Right renal pelvis (tissue), 4 donors: ENCODE measurements at regions not wholly inside any gene's neighbourhood (a gene's known extent, or its start where the extent isn't known, plus 50 kb on each side); places are given as distances from the start of the nearest gene placed in this dataset.
"Not testable (repeated sequence)": the region's sequence is repeated elsewhere in the genome, so short reads cannot be mapped to it uniquely, and the experiment has no call there.

Experiments used
- DNase-seq, 4 donors: peaks; one replicate each; pipeline ENCODE4 v3.0.0-alpha.2; 2013; ENCODE audit warnings: low read depth in 4 of 4, low spot score in 3 of 4, missing footprints in 1 of 4

DNA sequence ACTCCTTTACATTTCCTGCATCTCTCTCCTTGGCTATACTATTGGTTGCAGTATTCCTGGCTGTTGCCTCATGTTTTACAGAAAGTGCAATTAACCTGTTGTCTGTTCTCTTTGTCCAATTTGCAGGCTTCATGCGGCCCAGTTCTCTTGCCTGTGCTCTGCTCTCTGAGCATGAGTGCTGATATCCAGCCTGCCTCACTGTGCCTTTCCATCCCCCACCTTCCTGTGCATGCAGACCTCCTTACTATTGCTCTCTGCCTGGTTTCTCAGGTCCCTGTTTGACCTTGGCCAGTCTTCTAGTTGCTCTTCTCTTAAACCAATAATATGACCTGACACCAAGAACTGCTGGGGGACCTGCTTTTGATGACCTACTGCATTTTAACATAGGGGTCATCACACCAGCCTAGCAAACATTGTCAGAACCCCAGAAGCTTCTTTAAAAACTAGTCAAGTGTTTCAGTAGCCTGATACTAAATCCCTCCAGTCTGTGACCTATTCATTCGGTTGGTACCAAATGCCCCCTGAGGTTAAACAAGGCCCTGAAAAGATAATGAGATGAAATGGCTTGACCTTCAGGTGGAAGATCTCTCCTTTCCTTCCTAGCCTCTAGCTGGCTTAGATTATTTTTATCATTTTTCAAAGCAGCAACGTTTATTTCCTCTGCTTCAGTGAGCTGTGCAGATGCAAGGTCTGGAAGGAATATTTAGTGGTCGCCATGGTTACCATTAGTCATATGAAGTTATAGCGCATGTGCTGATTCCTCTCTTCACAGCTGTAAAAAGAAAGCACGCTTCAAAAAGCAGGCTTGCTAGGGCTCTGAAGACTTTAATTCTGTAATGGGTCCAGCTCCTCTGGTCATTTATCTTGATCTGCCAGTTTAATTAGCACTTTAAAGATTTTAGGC lies 216.5 kb downstream of the PHLDA1 start:
- DNase-seq: peak; percentile 58 to 71 (median 68)

DNA sequence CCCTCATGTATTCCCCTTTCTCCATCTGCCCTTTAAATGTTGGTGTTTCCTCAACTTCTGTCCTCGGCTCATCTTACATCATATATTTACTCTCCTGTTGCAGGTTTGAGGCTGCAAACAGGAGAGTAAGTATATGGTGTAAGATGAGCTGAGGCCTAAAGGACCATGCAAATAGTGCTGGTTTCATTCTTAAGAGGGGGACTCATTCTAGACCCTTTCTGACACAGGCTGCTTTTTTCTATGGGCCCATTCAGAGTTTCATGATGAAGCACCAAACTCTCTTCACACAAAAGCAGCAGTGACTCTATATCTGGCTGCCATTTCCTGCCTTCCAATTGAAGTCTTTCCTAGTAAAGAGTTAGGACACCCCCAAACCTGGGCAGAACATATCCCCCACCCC lies 218.5 kb downstream of the PHLDA1 start:
- no peak for DNase-seq

DNA sequence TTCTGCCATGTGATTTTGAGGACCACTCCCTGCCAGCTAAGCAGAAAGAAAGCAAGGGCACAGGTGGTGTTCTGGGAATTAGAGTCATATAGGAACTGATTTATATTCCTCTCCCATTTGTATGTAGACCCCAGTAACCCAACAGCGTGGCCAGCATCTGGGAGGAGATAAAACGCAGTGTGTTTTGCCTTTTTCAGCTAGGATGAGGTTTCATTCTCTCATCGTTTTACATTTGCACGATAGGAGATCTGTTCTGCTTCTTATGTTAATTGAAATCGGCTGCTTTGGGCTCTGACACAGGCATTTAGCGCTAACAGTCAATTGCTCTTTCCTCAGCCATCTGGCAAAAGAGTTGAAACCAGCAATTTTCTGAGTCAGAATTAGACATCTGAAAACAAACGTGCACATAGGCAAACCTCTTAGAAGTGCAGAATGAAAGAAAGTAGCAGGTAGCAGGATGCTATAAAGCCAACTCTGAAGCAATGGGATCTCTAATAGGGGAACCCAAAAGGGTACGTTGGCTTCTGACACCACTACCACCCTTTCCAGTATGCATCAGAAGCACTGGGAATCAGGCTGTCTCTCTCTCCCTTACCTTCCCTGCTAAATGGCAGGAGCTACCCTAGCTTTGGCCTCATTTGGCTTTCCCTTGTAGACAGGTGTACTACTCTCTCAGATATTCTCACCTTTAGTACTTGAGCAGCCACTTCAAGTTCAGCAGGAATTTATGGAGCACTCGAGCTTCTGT lies 219.1 kb downstream of the PHLDA1 start:
- no peak for DNase-seq

DNA sequence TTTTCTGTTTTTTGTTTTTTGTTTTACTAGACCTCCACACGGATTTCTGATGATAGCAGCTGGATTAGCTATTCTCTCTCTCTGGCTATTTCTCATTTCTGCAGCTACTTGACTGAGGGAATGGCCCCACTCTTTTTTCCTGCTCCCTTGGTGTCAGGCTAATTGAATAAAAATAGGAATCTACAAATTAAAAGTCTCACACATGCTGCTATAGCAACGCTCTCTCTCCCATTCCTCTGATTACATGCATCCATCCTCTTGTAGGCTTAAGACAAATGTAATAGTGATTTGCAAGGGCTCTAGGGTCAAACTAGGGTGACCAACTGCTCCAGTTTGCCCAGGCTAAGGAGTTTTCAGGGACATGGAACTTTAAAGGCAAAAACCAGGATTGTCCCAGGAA lies 221.8 kb downstream of the PHLDA1 start:
- DNase-seq: no peak

DNA sequence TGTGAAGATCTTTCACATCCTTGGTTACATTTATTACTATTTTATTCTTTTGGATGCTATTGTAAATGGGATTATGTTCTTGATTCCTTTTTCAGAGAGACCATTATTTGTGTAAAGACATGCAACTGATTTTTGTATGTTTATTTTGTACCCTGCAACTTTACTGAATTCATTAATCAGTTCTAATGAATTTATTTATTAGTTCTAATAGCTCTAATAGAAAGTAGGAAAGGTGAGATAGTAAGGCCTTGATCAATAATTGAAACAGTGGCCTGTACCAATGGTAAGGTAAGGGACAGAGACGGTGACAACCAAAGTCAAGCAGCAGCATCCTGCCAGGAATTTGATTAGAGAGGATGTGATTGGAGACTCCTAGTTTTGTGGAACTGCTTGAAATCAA lies 224.1 kb downstream of the PHLDA1 start:
- DNase-seq: no peak

DNA sequence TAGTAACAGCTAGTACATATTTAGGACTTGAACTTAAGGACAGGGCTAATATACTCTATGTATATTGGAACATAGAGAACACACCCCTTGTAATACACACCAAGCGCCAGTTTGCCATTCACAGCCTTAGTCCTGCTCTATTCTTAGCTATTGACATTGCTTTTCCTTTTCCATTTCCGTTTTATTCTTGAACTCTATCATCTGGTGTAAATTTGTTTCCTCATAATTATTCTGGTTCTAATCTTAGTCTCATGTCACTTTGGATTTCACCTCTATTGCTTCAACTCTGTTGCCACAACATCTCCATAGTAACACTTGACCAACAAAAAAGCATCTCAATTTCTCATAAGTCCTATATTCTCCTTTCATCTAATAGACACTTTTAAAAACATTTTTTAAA lies 225.7 kb downstream of the PHLDA1 start:
- DNase-seq: no peak

DNA sequence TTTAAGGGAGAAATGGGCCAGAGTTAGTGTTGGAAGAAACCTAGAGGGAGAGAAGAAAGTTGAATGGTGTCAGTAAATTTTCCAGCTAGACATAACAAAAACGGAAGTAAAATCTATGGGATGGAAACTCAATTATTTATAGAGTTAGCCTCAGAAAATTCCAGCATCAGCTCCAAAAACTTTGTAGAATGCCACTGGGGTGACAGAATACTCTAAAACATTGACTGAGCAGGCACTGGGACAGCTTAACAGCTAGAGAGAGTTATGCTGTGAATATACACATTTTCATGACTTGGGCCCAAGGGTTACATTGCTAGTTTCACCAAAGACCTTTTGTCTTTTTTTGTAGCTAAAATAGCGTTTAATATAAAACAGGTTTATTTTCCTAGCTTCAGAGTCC lies 226.3 kb downstream of the PHLDA1 start:
- DNase-seq: no peak

DNA sequence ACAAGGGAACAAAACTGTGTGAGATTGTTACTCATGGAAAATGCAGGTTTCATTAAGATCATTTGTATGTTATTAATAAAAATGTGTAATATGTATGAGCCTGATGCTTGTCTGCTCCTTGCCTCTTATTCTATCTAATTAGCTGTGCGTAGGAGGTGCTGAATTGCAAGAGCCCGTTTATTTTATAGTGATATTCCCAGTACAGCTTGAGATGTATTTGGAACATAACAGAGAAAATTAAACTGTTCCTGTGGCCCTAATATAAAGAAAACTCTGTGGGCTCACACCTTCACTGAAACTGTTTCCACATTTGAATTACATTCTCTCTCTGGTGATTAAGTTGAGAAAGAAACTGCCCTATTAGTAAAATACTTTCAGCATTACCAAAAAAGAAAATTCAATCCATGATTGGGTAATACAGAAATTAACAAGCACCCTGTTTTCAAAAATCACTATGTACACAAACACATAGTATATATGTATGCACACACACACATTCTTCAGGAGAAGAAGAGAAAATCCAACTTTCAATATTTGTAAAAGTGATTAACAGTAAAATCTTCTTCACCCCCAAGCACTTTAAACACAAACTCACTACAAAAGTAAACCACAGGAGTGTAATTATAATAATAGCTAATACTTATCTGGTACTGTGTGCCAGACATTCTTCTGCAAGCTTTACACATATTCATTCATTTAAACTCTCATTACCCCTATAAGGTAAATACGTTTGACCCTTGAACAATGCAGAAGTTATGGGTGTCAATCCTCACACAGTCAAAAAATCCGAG lies 233.2 kb downstream of the PHLDA1 start:
- no peak for DNase-seq

DNA sequence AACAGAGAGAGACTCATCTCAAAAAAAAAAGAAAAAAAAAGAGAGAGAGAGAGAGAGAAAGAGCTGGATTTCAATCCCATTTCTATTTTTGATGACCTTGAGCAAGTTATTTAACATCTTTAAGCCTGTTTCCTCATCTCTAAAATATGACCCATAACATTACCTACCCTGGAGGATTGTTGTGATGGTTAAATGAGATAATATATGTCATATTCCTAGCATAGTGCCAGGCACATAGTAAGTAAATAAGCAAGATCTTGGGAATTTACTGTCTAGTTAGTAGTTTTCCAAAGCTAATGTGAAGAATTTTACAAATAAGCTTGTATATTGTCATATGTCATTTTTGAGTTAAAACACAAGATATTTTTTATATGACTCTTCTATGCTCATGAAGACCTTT lies 236.5 kb downstream of the PHLDA1 start:
- DNase-seq: no peak

DNA sequence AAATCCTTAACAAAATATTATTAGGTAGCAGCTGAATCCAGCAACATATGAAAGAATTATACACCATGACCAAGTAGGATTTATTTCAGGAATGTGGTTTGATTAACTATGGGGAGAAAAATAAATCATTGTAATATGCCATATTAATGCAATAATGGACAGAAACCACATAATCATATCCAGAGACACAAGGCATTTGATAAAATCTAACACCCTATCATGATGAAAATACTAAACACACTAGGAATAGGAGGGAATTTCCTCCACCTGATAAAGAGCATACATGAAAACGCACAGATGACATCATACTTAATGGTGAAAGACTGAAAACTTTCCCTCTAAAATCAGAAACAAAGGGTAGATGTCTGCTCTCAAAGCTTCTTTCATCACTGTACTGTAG lies 238.9 kb downstream of the PHLDA1 start:
- DNase-seq: no peak

DNA sequence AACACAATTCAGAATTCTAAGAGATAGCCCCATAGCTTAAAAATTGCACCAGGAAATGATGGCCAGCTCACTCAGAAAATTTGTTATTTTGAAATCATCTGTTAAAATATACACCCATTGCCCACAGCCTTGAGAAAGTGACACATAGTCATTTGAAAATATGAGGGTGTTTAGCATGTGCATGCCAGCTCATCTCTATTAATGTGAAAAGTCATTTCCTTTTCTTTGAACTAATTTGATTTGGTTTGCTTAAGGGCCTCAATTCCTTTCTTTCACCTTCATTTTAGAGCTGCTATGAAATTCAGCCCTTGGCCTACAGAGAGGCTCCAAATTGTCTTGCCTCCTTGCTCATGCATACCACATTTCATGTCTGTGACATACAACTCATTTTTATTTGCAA lies 241.4 kb downstream of the PHLDA1 start:
- no peak for DNase-seq

DNA sequence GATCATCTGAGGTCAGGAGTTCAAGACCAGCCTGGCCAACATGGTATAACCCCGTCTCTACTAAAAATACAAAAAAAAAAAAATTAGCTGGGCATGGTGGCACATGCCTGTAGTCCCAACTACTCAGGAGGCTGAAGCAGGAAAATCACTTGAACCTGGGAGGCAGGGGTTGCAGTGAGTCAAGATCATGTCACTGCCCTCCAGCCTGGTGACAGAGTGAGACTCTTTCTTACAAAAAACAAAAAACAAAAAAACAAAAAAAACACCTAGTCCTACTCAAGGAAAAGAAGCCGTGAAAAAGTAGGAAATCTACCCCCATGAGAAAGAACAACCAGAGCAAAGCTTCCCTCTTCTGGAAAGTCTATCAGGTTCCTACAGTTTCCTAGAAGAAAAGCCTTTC lies 244.4 kb downstream of the PHLDA1 start:
- not testable (repeated sequence) for DNase-seq

DNA sequence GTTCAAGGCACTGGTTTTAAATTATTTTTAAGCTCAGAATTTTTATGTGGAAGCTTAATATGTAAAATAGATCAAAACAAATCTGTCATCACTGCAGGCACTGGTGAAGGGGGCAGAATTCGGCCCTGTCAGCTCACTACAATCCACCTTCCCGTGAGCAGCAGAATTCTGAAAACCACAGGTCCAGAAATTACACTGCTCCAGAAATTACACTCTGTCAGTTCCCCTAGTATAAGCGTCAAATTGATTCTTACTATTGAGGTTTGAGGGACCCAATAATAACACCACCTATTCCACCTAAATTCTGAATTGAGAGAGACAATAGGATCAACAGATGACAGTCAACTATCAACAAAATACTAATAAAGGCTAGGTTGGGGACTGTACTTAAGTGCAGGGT lies 245.5 kb downstream of the PHLDA1 start:
- DNase-seq: no peak

DNA sequence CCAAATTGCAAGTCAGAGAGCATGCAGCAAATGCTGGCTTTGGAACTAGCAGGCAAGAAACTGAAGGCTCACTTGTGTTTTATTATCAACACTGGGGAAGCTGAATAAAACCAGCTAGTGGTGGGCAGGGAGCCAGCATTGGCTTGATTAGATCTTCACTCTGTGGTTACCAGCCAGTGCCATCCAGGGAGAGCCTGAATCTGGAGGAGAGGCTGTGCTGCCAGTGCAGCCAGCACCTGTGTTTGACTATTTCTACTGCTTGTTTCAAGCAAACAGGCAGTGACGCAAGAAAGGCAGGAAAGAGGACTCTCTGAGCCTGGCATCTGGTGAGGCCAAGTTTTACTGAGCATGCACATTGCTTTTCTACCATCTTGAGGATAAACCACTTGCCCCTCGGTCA lies 247.0 kb downstream of the PHLDA1 start:
- peak in 1 of 4 donors; percentile 24 for DNase-seq

DNA sequence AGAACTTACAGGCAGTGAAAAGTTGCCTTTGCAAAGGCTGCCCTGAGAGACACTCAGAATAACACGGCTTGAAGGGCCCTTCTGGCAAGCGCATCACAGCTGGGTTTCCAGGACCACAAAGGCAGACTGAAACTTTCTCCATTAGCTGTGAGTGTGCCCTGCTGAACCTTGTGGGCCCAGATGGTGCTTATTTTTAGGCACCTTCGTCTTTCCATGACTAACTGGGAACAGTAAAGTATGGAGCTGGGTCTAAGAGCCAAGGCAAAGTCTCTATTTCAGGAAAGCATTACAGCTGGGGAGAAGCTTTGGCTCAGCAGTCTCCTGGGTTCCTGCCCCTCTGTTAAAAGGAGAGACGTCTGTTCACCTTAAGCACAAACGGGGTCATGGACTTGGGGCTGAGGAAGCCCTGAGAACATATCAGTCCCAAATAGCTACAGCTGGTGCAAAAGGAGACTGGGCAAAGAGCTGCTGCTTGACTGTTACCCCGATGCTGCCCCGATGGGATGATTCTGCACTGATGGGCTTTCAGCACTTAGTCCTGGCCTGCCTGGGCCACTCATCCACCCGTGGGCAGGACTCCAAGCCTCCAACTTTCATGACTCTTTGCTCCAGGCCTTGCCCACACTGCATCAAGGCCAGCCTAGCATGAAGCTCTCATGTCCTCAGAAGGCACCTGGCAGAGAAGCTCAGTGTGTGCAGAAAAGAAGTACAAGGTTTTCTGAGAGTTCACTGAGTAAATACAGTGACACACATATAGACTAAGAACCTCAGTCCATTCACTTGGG lies 248.3 kb downstream of the PHLDA1 start:
- DNase-seq: no peak

DNA sequence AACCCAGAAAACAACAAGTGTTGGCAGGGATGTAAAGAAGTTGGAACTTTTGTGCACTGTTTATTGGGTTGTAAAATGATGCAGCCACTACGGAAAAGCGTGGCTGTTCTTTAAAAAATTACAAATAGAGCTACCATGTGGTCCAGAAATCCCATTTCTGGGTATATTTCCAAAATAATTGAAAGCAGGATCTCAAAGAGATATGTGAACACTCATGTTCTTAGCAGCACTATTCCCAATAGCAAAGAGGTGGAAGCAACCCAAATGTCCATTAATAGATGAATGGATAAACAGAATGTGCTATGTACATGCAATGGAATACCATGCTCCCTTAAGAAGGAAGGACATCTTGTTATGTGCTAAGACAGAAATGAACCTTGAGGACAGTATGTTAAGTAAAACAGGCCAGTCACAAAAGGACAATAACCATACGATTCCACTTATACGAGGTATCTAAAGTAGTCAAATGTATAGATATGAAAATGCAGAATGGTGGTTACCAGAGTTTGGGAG lies 249.5 kb downstream of the PHLDA1 start:
- DNase-seq: no peak

DNA sequence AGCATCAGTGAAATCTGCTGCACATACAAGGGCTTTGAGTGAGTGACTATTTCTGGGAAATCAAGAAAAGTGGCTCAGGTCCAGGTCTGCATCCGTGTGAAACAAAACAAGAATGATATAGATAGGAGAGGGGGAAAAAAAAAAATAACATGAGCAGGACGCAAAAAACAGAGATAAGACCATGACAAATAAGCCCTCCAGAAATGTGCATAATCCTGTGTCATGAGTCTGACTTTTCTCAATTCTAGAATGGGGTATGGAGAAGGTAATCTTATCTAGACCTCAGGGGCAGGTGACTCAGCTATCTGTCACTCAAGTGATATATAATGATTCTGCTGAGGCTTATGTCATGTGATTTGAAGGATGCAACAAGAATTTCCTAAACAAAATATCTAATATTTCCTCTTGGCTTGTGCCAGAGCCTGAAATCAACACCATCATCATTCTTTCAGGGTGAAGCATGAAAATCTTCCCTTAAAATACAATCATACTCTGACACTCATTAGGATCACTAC lies 250.0 kb downstream of the PHLDA1 start:
- no peak for DNase-seq

DNA sequence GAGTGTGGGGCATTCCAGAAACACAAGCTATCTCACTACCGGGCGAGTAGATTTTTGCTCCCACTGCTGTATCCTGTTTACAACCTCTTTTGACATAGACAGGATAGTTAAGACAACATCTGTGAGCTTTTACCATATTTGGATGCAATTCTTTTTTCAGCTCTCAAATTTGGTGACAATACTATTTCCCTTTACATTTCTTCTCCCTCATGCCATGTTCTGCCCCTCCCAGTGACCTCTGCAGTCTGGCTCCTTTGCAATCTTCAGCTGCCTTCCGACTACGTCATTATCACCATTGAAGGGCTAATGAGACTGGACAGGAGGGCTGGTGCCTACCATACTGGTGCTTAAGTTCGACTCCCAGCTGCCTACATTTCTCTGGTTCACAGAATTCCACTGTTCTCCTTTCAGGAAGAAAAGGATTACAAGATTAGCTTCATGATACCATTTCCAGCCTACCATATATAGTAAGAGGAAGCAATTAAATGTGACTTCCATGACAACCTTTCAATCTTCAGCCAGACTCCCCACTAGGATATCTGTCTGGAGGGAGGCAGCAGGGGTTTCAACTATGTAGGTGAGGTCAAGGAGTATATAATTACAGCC lies 251.6 kb downstream of the PHLDA1 start:
- DNase-seq: no peak

DNA sequence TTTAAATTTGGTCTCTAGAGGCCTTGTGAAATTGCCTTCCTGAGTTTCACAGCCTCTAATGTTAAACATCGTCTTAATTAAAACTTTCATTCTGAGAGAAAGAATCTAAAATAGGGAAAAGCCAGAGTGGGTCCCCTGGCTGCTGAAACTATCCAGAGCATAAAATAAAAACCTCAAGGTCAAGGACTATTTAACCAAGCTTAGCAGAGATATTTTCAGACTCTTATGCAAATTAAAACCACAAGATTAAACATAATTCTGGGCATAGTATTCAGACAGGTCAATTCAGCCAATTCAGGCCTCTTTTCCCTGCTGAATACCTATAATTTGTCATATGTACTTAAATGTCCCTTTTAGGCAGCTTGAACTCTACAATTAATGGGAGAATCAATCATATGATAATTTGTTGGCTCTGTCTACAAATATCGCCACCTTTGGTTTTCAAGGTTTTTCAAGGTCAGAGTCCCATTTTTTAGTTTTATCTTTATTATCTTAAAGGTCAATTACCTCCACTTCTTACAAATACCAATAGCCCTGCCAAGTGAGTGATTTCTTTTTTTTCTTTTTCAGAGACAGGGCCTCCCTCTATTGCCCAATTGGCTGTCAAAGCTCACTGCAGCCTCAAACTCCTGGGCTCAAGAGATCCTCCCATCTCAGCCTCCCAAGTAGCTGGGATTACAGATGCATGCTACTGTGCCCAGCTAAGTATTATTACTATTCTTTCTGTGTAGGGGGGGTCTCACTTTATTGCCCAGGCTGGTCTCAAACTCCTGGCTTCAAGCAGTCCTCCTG lies 257.1 kb downstream of the PHLDA1 start:
- DNase-seq: no peak
